HCT116 (cell line): ENCODE measurements at regions not wholly inside any gene's neighbourhood (a gene's known extent, or its start where the extent isn't known, plus 50 kb on each side); places are given as distances from the start of the nearest gene placed in this dataset.

Experiments used
- ATAC-seq: fragments of 200-7000 bp; cut with Tn5 transposase; 2 replicates; pipeline ENCODE4 v1.9.1; 2020; ENCODE audit warnings: mild to moderate bottlenecking, moderate library complexity
- BruUV-seq: library from RNA; stranded (reverse); fragments of 400-500 nt; replicated peaks from 2 replicates; lab custom pipeline; 2021; lab: Mats Ljungman, UMichigan
- CTCF ChIA-PET: fragments of 300-600 bp; sonication (Branson Sonifier 250); formaldehyde crosslinking; loops from one replicate; lab custom pipeline; 2021; ENCODE audit warnings: antibody characterized with exemption; lab: Charles Lee
- POLR2A ChIA-PET: fragments of 300-600, 350-600 bp; sonication (Branson Sonifier 250); formaldehyde crosslinking; loops from one replicate; lab custom pipeline; 2021; ENCODE audit warnings: antibody characterized with exemption; lab: Charles Lee
- RAD21 ChIA-PET, 2 experiments: fragments of 300-600 bp; sonication (Branson Sonifier 250); formaldehyde crosslinking; loops; one replicate each; lab custom pipeline; 2023; ENCODE audit warnings: low total read pairs in 2 of 2; ENCODE audit not compliant: uncharacterized antibody in 2 of 2, unreplicated experiment in 2 of 2, low non-redundant PET in 1 of 2; lab: Charles Lee
- DNase-seq: peaks from one replicate; pipeline ENCODE4 v3.0.0-alpha.2; 2010; ENCODE audit warnings: low read depth, low spot score
- H2AFZ ChIP-seq: fragments of 200-600 bp; shearing (Covaris generic), sonication (generic); 2 replicates; pipeline ENCODE4 v1.6.1; 2017; ENCODE audit warnings: low read depth, mixed run types, mixed read lengths, antibody characterized with exemption, low read length; ENCODE audit not compliant: poor library complexity, severe bottlenecking
- H3K27ac ChIP-seq: 2 replicates; pipeline ENCODE4 v1.5.1; 2012; ENCODE audit warnings: low read depth, low read length
- H3K27me3 ChIP-seq: fragments of 200-600 bp; sonication (generic); 2 replicates; pipeline ENCODE4 v1.6.1; 2016; ENCODE audit warnings: mixed run types, low read length, mixed read lengths; ENCODE audit not compliant: insufficient read depth
- H3K36me3 ChIP-seq, 2 experiments: fragments of 200-500 bp in 1 of 2; fragments of 200-600 bp in 1 of 2; sonication (Bioruptor generic) in 1 of 2; sonication (generic) in 1 of 2; 2 replicates each; pipeline versions ENCODE4 v1.5.1 to v1.6.1; 2014 to 2016; ENCODE audit warnings: low read length in 2 of 2, inconsistent platforms in 1 of 2, mixed read lengths in 1 of 2, mixed run types in 1 of 2; ENCODE audit not compliant: insufficient read depth in 2 of 2, control insufficient read depth in 1 of 2
- H3K4me1 ChIP-seq, 2 experiments: fragments of 200-600 bp in 1 of 2; sonication (generic) in 1 of 2; 2 replicates each; pipeline versions ENCODE4 v1.5.1 to v1.6.1; 2012 to 2017; ENCODE audit warnings: low read length in 2 of 2, inconsistent platforms in 1 of 2, mild to moderate bottlenecking in 1 of 2, mixed read lengths in 1 of 2, mixed run types in 1 of 2, moderate library complexity in 1 of 2; ENCODE audit not compliant: insufficient read depth in 2 of 2, control insufficient read depth in 1 of 2
- H3K4me2 ChIP-seq: fragments of 200-600 bp; sonication (generic); 2 replicates; pipeline ENCODE4 v1.6.1; 2017; ENCODE audit warnings: mixed run types, low read length, mixed read lengths
- H3K4me3 ChIP-seq, 2 experiments: fragments of 200-600 bp in 1 of 2; sonication (generic) in 1 of 2; replicated peaks in 1 of 2; 2 replicates each; pipeline ENCODE4 v1.5.1; 2011 to 2016; ENCODE audit warnings: low read length in 2 of 2, control low read depth in 1 of 2, low read depth in 1 of 2, mild to moderate bottlenecking in 1 of 2, mixed read lengths in 1 of 2, mixed run types in 1 of 2
- H3K79me2 ChIP-seq: fragments of 200-600 bp; sonication (generic); 2 replicates; pipeline ENCODE4 v1.6.1; 2017; ENCODE audit warnings: mild to moderate bottlenecking, mixed run types, low read length, moderate library complexity, mixed read lengths; ENCODE audit not compliant: insufficient read depth
- H3K9ac ChIP-seq: fragments of 200-600 bp; sonication (generic); 2 replicates; pipeline ENCODE4 v1.6.1; 2016; ENCODE audit warnings: low read length, mixed read lengths
- H3K9me2 ChIP-seq: fragments of 200-600 bp; sonication (generic), shearing (Covaris generic); 2 replicates; pipeline ENCODE4 v1.6.1; 2017; ENCODE audit warnings: mixed run types, mild to moderate bottlenecking, moderate library complexity; ENCODE audit not compliant: insufficient read depth
- H3K9me3 ChIP-seq, 2 experiments: fragments of 200-500 bp in 1 of 2; fragments of 200-600 bp in 1 of 2; sonication (Bioruptor generic) in 1 of 2; sonication (generic) in 1 of 2; 2 replicates each; pipeline ENCODE4 v1.6.1; 2014 to 2017; ENCODE audit warnings: low read length in 2 of 2, mixed read lengths in 2 of 2, inconsistent platforms in 1 of 2, low read depth in 1 of 2, mild to moderate bottlenecking in 1 of 2, mixed run types in 1 of 2, moderate library complexity in 1 of 2; ENCODE audit not compliant: control insufficient read depth in 1 of 2, insufficient read depth in 1 of 2
- H4K20me1 ChIP-seq: fragments of 200-600 bp; sonication (generic), shearing (Covaris generic); 2 replicates; pipeline ENCODE4 v1.6.1; 2017; ENCODE audit warnings: mixed run types, mild to moderate bottlenecking, moderate library complexity; ENCODE audit not compliant: insufficient read depth
- CEBPB ChIP-seq: IDR thresholded peaks from 2 replicates; pipeline ENCODE4 v1.6.1; 2012; ENCODE audit warnings: low read depth
- EGR1 ChIP-seq: IDR thresholded peaks from 2 replicates; pipeline ENCODE4 v1.6.1; 2012; ENCODE audit warnings: low read depth
- ELF1 ChIP-seq: IDR thresholded peaks from 2 replicates; pipeline ENCODE4 v1.6.1; 2012; ENCODE audit warnings: low read depth, borderline replicate concordance
- MAX ChIP-seq: IDR thresholded peaks from 2 replicates; pipeline ENCODE4 v1.6.1; 2012
- REST ChIP-seq: IDR thresholded peaks from 2 replicates; pipeline ENCODE4 v1.6.1; 2012; ENCODE audit warnings: low read depth
- SIN3A ChIP-seq: IDR thresholded peaks from 2 replicates; pipeline ENCODE4 v1.6.1; 2012; ENCODE audit warnings: low read depth
- TCF7L2 ChIP-seq: IDR thresholded peaks from 2 replicates; pipeline ENCODE4 v1.7.0; 2011; ENCODE audit warnings: borderline replicate concordance, inconsistent platforms; ENCODE audit not compliant: insufficient read depth, insufficient read length; ENCODE audit errors: extremely low read depth
- intact Hi-C: fragments of 100-400 bp; cut with micrococcal nuclease; formaldehyde crosslinking; loops from 2 replicates; pipeline ENCODE4 v1.10.0; 2022

DNA sequence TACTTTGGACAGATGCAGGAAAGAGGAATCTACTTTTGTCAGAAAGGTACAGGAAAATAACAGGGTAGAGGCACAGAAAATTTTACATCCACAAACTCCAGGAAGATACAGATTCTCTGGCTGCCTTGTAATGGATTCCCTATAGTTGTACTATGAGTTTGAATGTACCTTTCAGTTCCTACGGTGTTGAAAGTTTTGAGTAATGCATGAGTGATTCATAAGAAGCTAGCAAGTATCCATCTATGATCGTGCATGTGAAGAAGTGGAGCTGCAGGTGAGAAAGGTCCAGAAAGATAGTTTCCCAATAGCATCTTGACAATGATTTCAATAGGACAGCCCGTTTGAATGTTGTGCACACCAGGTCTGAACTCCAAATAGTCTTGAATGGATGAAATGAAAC is 786.5 kb upstream of the ROBO1 start:
- CTCF ChIA-PET = no interaction called here
- no TSS peak for BruUV-seq

GRCh38 chr3:80553211-80553610 is 785.4 kb upstream of the ROBO1 start:
- Histone ChIP-seq H4K20me1 (no peaks in the 10 kb centered on the region), H3K36me3 (no peaks in the 10 kb centered on the region), H3K4me3 (no peak overlapping the region), H3K27me3 (no peaks in the 10 kb centered on the region), H3K9ac (no peak overlapping the region), H3K9me2 (no peaks in the 10 kb centered on the region), H3K9me3 (peaks cover 9 to 13% of the 10 kb centered on the region in 2 experiments; a peak in 2 of 4 replicates), H3K4me2 (no peak overlapping the region), H3K27ac (no peak overlapping the region), H3K79me2 (no peaks in the 10 kb centered on the region), H2AFZ (no peak overlapping the region), H3K4me1 (no peaks in the 10 kb centered on the region)
- CTCF ChIA-PET = no interaction called here
- ATAC-seq (no peak), DNase-seq (no peak)
- POLR2A ChIA-PET = no interaction called here
- intact Hi-C loops = no loop called here
- RAD21 ChIA-PET = no interaction called here
- TF ChIP-seq EGR1 (no peak), MAX (no peak), SIN3A (no peak), REST (no peak), ELF1 (no peak)
- no TSS peak for BruUV-seq

More for the DNA sequence above, 786.5 kb upstream of the ROBO1 start:
- no peak overlapping the region for H3K9ac ChIP-seq
- no peaks in the 10 kb centered on the region for H3K4me1 ChIP-seq
- H3K4me2 ChIP-seq = no peak overlapping the region
- no peak overlapping the region for H2AFZ ChIP-seq
- DNase-seq = no peak
- H3K4me3 ChIP-seq = no peak overlapping the region
- no peaks in the 10 kb centered on the region for H3K79me2 ChIP-seq
- H3K27me3 ChIP-seq = no peaks in the 10 kb centered on the region
- POLR2A ChIA-PET = no interaction called here
- H3K9me3 ChIP-seq = peaks cover 7 to 10% of the 10 kb centered on the region in 2 experiments; a peak in 2 of 4 replicates
- no peaks in the 10 kb centered on the region for H4K20me1 ChIP-seq
- no peaks in the 10 kb centered on the region for H3K9me2 ChIP-seq
- ATAC-seq = no peak
- intact Hi-C loops = no loop called here
- no peaks in the 10 kb centered on the region for H3K36me3 ChIP-seq
- no peak overlapping the region for H3K27ac ChIP-seq
- TF ChIP-seq TCF7L2 (no peak), CEBPB (no peak)
- RAD21 ChIA-PET = no interaction called here
